ENCODE measurements at regions not wholly inside any gene's neighbourhood (a gene's known extent, or its start where the extent isn't known, plus 50 kb on each side); places are given as distances from the start of the nearest gene placed in this dataset.

DNA sequence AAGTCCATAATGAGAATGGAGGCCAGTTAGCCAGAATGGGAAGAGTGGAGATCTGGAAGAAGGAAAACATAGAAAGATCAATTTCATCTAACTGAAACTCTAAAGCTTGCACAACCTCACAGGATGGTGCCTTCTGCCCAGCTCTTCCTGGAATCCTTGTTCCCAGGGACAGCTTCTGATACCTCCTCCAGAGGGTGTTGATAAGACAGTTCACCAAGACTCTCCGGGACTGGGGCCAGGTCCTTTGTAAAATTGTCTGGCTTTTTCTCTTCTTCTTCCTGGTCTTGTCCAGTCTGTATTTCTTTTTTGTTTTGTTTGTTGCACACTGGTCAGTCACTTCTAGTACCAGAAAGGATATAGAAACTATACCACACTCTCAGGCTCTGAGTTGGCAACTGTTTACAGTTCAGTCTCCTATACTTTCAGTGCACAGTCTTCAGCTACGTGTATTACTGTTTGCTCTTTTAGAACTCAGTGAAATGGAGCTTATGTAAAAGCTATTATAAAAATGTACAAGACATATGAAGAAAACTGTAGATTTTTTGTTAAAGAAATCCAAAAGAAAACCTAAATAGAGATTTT is 142.8 kb upstream of the RPL34 start:
- 69% methylated on average over 2 of the region's 2 CpGs for WGBS
- Histone ChIP-seq H3K4me1 (no peaks in the 10 kb centered on the region), H3K36me3 (no peaks in the 10 kb centered on the region), H3K27me3 (no peaks in the 10 kb centered on the region), H3K4me3 (no peak overlapping the region), H3K9me3 (no peaks in the 10 kb centered on the region), H3K27ac (replicated peaks in 1 of 4) (no peak overlapping the region)
- DNase-seq (ENCODE audit: extremely low spot score): no peak
- intact Hi-C loops (cut with DNase I): no loop called here
- TF ChIP-seq POLR2AphosphoS5 (IDR thresholded peaks at IDR 0.05) (no peak), CTCF (IDR thresholded peaks at IDR 0.05) (no peak), POLR2A (IDR thresholded peaks at IDR 0.05; ENCODE audit: low read depth) (no peak), EP300 (IDR thresholded peaks at IDR 0.05) (no peak)

DNA sequence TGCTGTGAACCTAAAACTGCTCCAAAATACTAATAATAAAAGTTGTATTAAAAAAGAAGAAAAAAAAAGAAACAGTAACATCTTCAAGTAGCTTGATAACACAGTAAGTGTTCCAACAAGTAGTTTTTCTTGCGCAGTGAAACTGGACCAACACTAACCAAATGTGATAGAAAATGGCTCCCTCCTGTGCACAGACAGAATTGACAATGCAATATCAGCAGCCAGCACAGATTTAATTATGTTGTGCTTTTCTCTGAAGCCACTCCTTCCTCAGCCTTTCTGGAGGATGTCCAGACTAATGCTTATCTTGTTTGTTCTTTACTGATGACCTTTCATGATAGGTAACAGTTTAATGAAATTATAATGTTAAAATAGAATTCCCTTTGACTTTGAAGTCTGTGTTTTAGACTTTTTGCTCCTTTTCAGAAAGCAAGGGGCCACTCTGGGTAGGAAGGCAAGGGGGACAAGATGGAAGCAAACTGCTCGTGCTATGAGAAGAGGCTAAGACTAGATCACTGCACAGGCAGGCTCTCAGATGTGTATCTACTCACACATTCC is 147.1 kb upstream of the RPL34 start:
- no peaks in the 10 kb centered on the region for H3K4me1 ChIP-seq
- H3K9me3 ChIP-seq: no peaks in the 10 kb centered on the region
- WGBS: 60% methylated on average over 2 of the region's 2 CpGs
- no peak for TF ChIP-seq EP300 (IDR thresholded peaks at IDR 0.05)
- no peak for TF ChIP-seq POLR2A (IDR thresholded peaks at IDR 0.05; ENCODE audit: low read depth)
- no peak for TF ChIP-seq POLR2AphosphoS5 (IDR thresholded peaks at IDR 0.05)
- TF ChIP-seq CTCF (IDR thresholded peaks at IDR 0.05): no peak
- H3K36me3 ChIP-seq: no peaks in the 10 kb centered on the region
- H3K4me3 ChIP-seq: no peak overlapping the region
- H3K27ac ChIP-seq (replicated peaks in 1 of 4): no peak overlapping the region
- intact Hi-C loops (cut with DNase I): no loop called here
- no peak for DNase-seq (ENCODE audit: extremely low spot score)
- no peaks in the 10 kb centered on the region for H3K27me3 ChIP-seq

DNA sequence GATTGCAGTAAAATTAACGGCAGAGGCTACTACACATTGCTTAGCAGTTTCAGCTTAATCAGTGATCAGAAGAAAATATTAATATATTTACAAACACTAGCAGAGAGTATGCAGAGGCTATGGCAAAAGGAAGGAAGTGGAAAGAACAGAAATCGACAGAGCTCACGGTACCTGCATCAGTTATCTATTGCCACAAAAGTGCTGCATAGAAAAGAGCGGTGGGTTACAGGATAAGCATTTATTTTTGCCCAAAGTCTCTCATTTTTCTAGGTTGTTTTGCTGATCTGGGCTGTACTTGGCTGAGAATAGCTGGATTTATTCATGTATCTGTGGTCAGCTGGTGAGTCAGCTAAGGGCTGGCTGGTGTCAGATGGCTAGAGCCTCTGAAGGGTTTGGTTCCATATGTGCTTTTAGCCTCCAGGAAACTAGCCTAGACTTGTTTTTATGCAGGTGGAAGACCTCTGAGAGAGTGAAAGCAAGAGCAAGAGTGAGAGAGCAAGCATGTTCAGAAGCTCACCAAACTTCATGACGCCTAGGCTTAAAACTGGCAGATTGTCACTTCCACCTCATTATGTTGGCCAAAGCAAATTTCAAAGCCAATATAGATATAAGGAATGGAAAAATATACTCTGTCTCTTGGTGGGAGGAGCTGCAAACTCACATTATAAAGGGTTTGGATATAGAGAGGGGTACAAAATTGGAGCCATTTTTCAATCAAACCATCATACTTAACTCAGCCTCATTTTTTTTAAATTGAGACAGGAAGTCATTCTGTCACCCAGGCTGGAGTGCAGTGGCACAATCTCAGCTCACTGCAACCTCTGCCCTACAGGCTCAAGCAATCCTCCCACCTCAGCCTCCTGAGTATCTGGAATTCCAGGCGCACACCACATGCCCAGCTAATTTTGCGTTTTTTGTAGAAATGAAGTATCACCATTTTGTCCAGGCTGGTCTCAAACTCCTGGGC is 153.2 kb upstream of the RPL34 start:
- Histone ChIP-seq H3K36me3 (no peaks in the 10 kb centered on the region), H3K9me3 (no peaks in the 10 kb centered on the region), H3K4me1 (no peaks in the 10 kb centered on the region), H3K27ac (replicated peaks in 1 of 4) (no peak overlapping the region), H3K27me3 (no peaks in the 10 kb centered on the region), H3K4me3 (no peak overlapping the region)
- 86% methylated on average over 7 of the region's 7 CpGs for WGBS
- no peak for DNase-seq (ENCODE audit: extremely low spot score)
- TF ChIP-seq POLR2A (IDR thresholded peaks at IDR 0.05; ENCODE audit: low read depth): no peak
- no peak for TF ChIP-seq POLR2AphosphoS5 (IDR thresholded peaks at IDR 0.05)
- no peak for TF ChIP-seq CTCF (IDR thresholded peaks at IDR 0.05)
- TF ChIP-seq EP300 (IDR thresholded peaks at IDR 0.05): no peak
- intact Hi-C loops (cut with DNase I): no loop called here

DNA sequence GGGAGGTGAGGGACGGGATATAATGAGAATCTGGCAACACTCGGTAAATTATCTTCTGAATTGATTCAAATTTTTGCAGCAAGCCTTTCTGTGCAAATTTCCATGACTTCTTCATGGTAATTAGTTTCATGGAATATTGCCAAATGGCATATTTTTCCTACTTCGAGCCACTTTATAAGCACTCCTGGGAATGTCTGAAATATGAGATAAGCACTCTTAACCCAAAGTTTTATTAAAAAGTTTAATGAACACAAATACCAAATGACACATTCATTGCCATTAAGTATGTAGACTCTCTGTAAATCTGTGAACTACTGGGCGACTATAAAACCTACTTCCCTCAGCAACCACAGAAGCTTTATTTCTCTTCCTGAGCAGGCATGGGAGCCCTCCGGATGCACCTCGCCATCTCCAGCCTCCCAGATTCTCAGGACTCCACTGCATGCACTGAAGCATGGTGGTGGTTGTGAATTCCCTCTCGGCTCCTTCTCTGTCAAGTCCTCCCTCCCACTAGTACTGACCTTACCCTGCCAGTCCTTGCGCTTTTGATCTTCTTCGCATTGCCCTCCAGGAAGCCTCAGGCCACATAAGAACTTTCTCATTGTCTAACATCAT is 154.4 kb upstream of the RPL34 start:
- Histone ChIP-seq H3K27me3 (no peaks in the 10 kb centered on the region), H3K27ac (replicated peaks in 1 of 4) (no peak overlapping the region), H3K9me3 (no peaks in the 10 kb centered on the region), H3K4me1 (no peaks in the 10 kb centered on the region), H3K36me3 (no peaks in the 10 kb centered on the region), H3K4me3 (no peak overlapping the region)
- TF ChIP-seq EP300 (IDR thresholded peaks at IDR 0.05) (no peak), POLR2A (IDR thresholded peaks at IDR 0.05; ENCODE audit: low read depth) (no peak), POLR2AphosphoS5 (IDR thresholded peaks at IDR 0.05) (no peak), CTCF (IDR thresholded peaks at IDR 0.05) (no peak)
- intact Hi-C loops (cut with DNase I): no loop called here
- DNase-seq (ENCODE audit: extremely low spot score): no peak
- WGBS: 81% methylated on average over 9 of the region's 9 CpGs

All from esophagus muscularis mucosa (tissue), 4 donors.